C4-2B (cell line): ENCODE measurements at regions not wholly inside any gene's neighbourhood (a gene's known extent, or its start where the extent isn't known, plus 50 kb on each side); places are given as distances from the start of the nearest gene placed in this dataset.

Source experiments
- ZFX ChIP-seq: fragments of 450-650 bp; IDR thresholded peaks from 2 replicates; pipeline ENCODE4 v1.6.1; 2017
- TF ChIP-seq, protein P1 (sequence below): fragments of 450-650 bp; conservative IDR thresholded peaks from 2 replicates; pipeline ENCODE4 v1.5.1; 2017; ENCODE audit warnings: mild to moderate bottlenecking

DNA sequence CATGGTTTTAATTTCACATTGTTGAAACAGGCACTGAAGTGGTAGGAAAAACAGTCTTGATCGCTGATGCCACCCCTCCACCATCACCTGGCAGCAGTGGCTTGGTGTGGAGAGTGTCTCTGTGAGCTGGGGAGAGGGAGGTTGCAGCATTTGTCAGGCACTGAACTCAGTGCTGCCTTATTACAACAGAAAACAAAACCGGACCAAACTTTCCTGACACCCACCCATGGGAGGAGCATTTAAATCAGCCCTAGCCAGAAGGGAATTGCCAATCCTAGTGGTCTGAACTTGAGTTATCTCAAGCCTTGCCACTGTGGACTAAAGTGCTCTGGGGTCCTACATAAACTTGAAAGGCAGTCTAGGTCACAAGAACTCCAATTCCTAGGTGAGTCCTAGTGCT, 103.0 kb upstream of the LGALSL start:
- TF ChIP-seq, protein P1, sequence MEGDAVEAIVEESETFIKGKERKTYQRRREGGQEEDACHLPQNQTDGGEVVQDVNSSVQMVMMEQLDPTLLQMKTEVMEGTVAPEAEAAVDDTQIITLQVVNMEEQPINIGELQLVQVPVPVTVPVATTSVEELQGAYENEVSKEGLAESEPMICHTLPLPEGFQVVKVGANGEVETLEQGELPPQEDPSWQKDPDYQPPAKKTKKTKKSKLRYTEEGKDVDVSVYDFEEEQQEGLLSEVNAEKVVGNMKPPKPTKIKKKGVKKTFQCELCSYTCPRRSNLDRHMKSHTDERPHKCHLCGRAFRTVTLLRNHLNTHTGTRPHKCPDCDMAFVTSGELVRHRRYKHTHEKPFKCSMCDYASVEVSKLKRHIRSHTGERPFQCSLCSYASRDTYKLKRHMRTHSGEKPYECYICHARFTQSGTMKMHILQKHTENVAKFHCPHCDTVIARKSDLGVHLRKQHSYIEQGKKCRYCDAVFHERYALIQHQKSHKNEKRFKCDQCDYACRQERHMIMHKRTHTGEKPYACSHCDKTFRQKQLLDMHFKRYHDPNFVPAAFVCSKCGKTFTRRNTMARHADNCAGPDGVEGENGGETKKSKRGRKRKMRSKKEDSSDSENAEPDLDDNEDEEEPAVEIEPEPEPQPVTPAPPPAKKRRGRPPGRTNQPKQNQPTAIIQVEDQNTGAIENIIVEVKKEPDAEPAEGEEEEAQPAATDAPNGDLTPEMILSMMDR: no peak
- no peak for TF ChIP-seq ZFX
